IMR-90 (cell line): ENCODE measurements at regions not wholly inside any gene's neighbourhood (a gene's known extent, or its start where the extent isn't known, plus 50 kb on each side); places are given as distances from the start of the nearest gene placed in this dataset.
"Not testable (repeated sequence)": the region's sequence is repeated elsewhere in the genome, so short reads cannot be mapped to it uniquely, and the experiment has no call there.

ENCODE experiments used
- ATAC-seq: fragments of 200-7000 bp; cut with Tn5 transposase; 2 replicates; pipeline ENCODE4 v1.9.1; 2020; ENCODE audit warnings: low read depth, mild to moderate bottlenecking, moderate library complexity
- BruUV-seq: library from RNA; stranded (reverse); fragments of 400-500 nt; replicated peaks from 2 replicates; lab custom pipeline; 2021; lab: Mats Ljungman, UMichigan
- CTCF ChIA-PET: fragments of 300-600 bp; formaldehyde crosslinking; extraction: SDS; loops from one replicate; lab custom pipeline; 2021; ENCODE audit warnings: antibody characterized with exemption; lab: Yijun Ruan, JAX
- POLR2A ChIA-PET: fragments of 300-600 bp; sonication (Branson Sonifier 250); formaldehyde crosslinking; loops from one replicate; lab custom pipeline; 2022; ENCODE audit warnings: antibody characterized with exemption; ENCODE audit not compliant: unreplicated experiment; lab: Charles Lee
- DNase-seq: peaks from one replicate; pipeline ENCODE4 v3.0.0; 2013
- H2AFZ ChIP-seq: replicated peaks from 2 replicates; pipeline ENCODE3; 2013; ENCODE audit warnings: low read length, mild to moderate bottlenecking; ENCODE audit not compliant: poor library complexity
- H2AK5ac ChIP-seq: 2 replicates; pipeline ENCODE4 v1.6.1; 2013; ENCODE audit warnings: low read depth, low read length, inconsistent platforms
- H2AK9ac ChIP-seq: replicated peaks from 2 replicates; pipeline ENCODE3; 2013; ENCODE audit warnings: mild to moderate bottlenecking, low read depth, low read length, moderate library complexity; ENCODE audit not compliant: poor library complexity
- H2BK120ac ChIP-seq: 2 replicates; pipeline ENCODE4 v1.6.1; 2013; ENCODE audit warnings: low read depth, low read length, inconsistent platforms
- H2BK15ac ChIP-seq: 3 replicates; pipeline ENCODE4 v1.6.1; 2013; ENCODE audit warnings: low read depth, low read length, inconsistent platforms
- H2BK20ac ChIP-seq: 2 replicates; pipeline ENCODE4 v1.6.1; 2013; ENCODE audit warnings: low read depth, mild to moderate bottlenecking, inconsistent platforms, low read length, moderate library complexity
- H2BK5ac ChIP-seq: 2 replicates; pipeline ENCODE4 v1.6.1; 2013; ENCODE audit warnings: mild to moderate bottlenecking, low read depth, low read length, inconsistent platforms; ENCODE audit not compliant: poor library complexity, severe bottlenecking
- H3K14ac ChIP-seq: replicated peaks from 2 replicates; pipeline ENCODE4 v1.6.1; 2013; ENCODE audit warnings: low read depth, low read length, inconsistent platforms
- H3K18ac ChIP-seq: 2 replicates; pipeline ENCODE4 v1.6.1; 2013; ENCODE audit warnings: low read depth, low read length, control low read depth
- H3K23ac ChIP-seq: 2 replicates; pipeline ENCODE4 v1.6.1; 2013; ENCODE audit warnings: low read depth, low read length, inconsistent platforms
- H3K27ac ChIP-seq: 2 replicates; pipeline ENCODE4 v1.5.1; 2013; ENCODE audit warnings: mild to moderate bottlenecking, control low read depth, low read length; ENCODE audit not compliant: insufficient read depth
- H3K27me3 ChIP-seq: 2 replicates; pipeline ENCODE4 v1.6.1; 2013; ENCODE audit warnings: low read length; ENCODE audit not compliant: control insufficient read depth, insufficient read depth
- H3K36me3 ChIP-seq: 2 replicates; pipeline ENCODE4 v1.6.1; 2013; ENCODE audit warnings: low read length, mixed read lengths; ENCODE audit not compliant: control insufficient read depth, insufficient read depth
- H3K4ac ChIP-seq: 2 replicates; pipeline ENCODE4 v1.6.1; 2013; ENCODE audit warnings: low read depth, low read length, inconsistent platforms
- H3K4me1 ChIP-seq: 2 replicates; pipeline ENCODE4 v1.6.1; 2013; ENCODE audit warnings: low read length, mixed read lengths; ENCODE audit not compliant: control insufficient read depth, insufficient read depth
- H3K4me2 ChIP-seq: 2 replicates; pipeline ENCODE4 v1.6.1; 2013; ENCODE audit warnings: low read depth, mild to moderate bottlenecking, control low read depth, low read length, moderate library complexity
- H3K4me3 ChIP-seq: 2 replicates; pipeline ENCODE4 v1.5.1; 2013; ENCODE audit warnings: low read depth, mild to moderate bottlenecking, control low read depth, low read length, moderate library complexity; ENCODE audit not compliant: insufficient read depth
- H3K56ac ChIP-seq: 2 replicates; pipeline ENCODE4 v1.6.1; 2013; ENCODE audit warnings: low read length, inconsistent platforms; ENCODE audit not compliant: insufficient read depth; ENCODE audit errors: extremely low read depth
- H3K79me1 ChIP-seq, 2 experiments: 2 replicates each; pipeline ENCODE4 v1.6.1; 2013; ENCODE audit warnings: low read length in 2 of 2, inconsistent platforms in 1 of 2, low read depth in 1 of 2
- H3K9ac ChIP-seq: 2 replicates; pipeline ENCODE4 v1.6.1; 2013; ENCODE audit warnings: low read depth, low read length, control low read depth
- H3K9me1 ChIP-seq: 2 replicates; pipeline ENCODE4 v1.6.1; 2013; ENCODE audit warnings: low read length, inconsistent platforms; ENCODE audit not compliant: insufficient read depth
- H3K9me3 ChIP-seq: 2 replicates; pipeline ENCODE4 v1.6.1; 2013; ENCODE audit warnings: low read length; ENCODE audit not compliant: control insufficient read depth, insufficient read depth
- H4K20me1 ChIP-seq: 2 replicates; pipeline ENCODE4 v1.6.1; 2013; ENCODE audit warnings: low read length, inconsistent platforms; ENCODE audit not compliant: insufficient read depth
- H4K5ac ChIP-seq: 2 replicates; pipeline ENCODE4 v1.6.1; 2013; ENCODE audit warnings: mild to moderate bottlenecking, low read depth, low read length, control low read depth
- H4K8ac ChIP-seq, 2 experiments: 2 replicates each; pipeline ENCODE4 v1.6.1; 2013; ENCODE audit warnings: low read depth in 2 of 2, low read length in 2 of 2, control low read depth in 1 of 2, inconsistent platforms in 1 of 2
- H4K91ac ChIP-seq: 2 replicates; pipeline ENCODE4 v1.6.1; 2013; ENCODE audit warnings: low read depth, low read length, inconsistent platforms; ENCODE audit not compliant: insufficient read depth
- CHD1 ChIP-seq: IDR thresholded peaks from 2 replicates; pipeline ENCODE4 v1.6.1; 2012; ENCODE audit warnings: low read depth, low read length, improper control_type of control experiment
- MAFK ChIP-seq: IDR thresholded peaks from 2 replicates; pipeline ENCODE4 v1.6.1; 2012; ENCODE audit warnings: low read depth, low read length, improper control_type of control experiment
- MAZ ChIP-seq: IDR thresholded peaks from 2 replicates; pipeline ENCODE4 v1.6.1; 2012; ENCODE audit warnings: low read depth, mild to moderate bottlenecking, low read length, improper control_type of control experiment, moderate library complexity, borderline replicate concordance
- RCOR1 ChIP-seq: IDR thresholded peaks from 2 replicates; pipeline ENCODE4 v1.6.1; 2012; ENCODE audit warnings: mild to moderate bottlenecking, low read length, improper control_type of control experiment; ENCODE audit not compliant: insufficient replicate concordance
- SMC3 ChIP-seq: fragments of 150-350 bp; IDR thresholded peaks from 2 replicates; pipeline ENCODE4 v1.6.1; 2016; ENCODE audit warnings: low read depth, mild to moderate bottlenecking, antibody characterized with exemption, low read length, moderate library complexity
- WGBS, 2 experiments: methylation state at CpG; one replicate each; pipeline versions ENCODE4 v1.1.5 to v1.1.7; 2013; ENCODE audit warnings: missing lambda C conversion rate in 2 of 2; ENCODE audit not compliant: insufficient read length in 1 of 2; ENCODE audit errors: extremely low coverage in 2 of 2; 5-methylcytosine and 5-hydroxymethylcytosine counted together
- dilution Hi-C: fragments of 300-500 bp; cut with HindIII; formaldehyde crosslinking; loops from one replicate; pipeline ENCODE4 v1.14.3; 2018; ENCODE audit warnings: low sequenced_read_pairs; ENCODE audit not compliant: unreplicated experiment
- in situ Hi-C: fragments of 300-500 bp; cut with MboI; formaldehyde crosslinking; loops from 3 replicates; pipeline ENCODE4 v1.14.3; 2019; ENCODE audit warnings: low sequenced_read_pairs, inconsistent platforms, mixed read lengths
- intact Hi-C: fragments of 100-400 bp; cut with micrococcal nuclease; formaldehyde crosslinking; loops from 2 replicates; pipeline ENCODE4 v1.10.0; 2022
- TF ChIP-seq, protein P1 (sequence below): fragments of 150-350 bp; IDR thresholded peaks from 2 replicates; pipeline ENCODE4 v1.6.1; 2016; ENCODE audit warnings: low read depth, mild to moderate bottlenecking, low read length, moderate library complexity, borderline replicate concordance

DNA sequence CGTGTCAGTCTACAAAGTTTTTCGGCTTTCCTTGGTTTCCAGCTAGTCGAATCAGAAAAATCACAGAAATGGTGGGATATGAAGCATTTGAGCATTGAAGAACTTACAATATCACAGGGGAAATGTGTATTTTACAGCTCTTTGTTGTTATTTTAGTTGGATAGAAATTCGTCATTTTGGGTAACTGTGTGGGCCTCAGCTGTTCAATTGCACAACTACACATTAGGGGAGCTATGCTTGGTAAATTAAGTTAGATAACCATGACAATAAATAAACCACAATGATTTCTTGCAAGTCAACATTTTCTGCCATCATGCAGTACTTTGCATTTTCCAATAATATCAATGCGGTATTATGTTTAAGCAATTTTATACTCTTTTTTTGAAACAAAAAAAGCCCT is 80.4 kb upstream of the ANK3 start:
- POLR2A ChIA-PET, result no interaction called here
- H2AK5ac ChIP-seq, result no peak overlapping the region
- H3K23ac ChIP-seq, result no peak overlapping the region
- no peak overlapping the region for H3K4me2 ChIP-seq
- H2BK15ac ChIP-seq, result no peak overlapping the region
- no peak overlapping the region for H3K56ac ChIP-seq
- no peak overlapping the region for H4K8ac ChIP-seq
- H3K27ac ChIP-seq, result no peak overlapping the region
- H3K4ac ChIP-seq, result no peak overlapping the region
- TF ChIP-seq RCOR1, result no peak
- TF ChIP-seq SMC3, result no peak
- TF ChIP-seq CHD1, result no peak
- TF ChIP-seq MAFK, result no peak
- TF ChIP-seq MAZ, result no peak
- TF ChIP-seq, protein P1, sequence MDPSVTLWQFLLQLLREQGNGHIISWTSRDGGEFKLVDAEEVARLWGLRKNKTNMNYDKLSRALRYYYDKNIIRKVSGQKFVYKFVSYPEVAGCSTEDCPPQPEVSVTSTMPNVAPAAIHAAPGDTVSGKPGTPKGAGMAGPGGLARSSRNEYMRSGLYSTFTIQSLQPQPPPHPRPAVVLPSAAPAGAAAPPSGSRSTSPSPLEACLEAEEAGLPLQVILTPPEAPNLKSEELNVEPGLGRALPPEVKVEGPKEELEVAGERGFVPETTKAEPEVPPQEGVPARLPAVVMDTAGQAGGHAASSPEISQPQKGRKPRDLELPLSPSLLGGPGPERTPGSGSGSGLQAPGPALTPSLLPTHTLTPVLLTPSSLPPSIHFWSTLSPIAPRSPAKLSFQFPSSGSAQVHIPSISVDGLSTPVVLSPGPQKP, result no peak
- in situ Hi-C loops (loop anchor here (25.0 kb wide), 1 partner anchor 292 kb away; no protein-coding TSS in a partner anchor), dilution Hi-C loops (no loop called here), intact Hi-C loops (no loop called here)
- H2AFZ ChIP-seq, result no peak overlapping the region
- no peak overlapping the region for H3K4me3 ChIP-seq
- H2AK9ac ChIP-seq, result no peak overlapping the region
- no CpG with 5 or more reads among the region's 5 CpGs for WGBS, 2 experiments
- H4K91ac ChIP-seq, result no peak overlapping the region
- no peaks in the 10 kb centered on the region for H3K27me3 ChIP-seq
- no peak overlapping the region for H3K9ac ChIP-seq
- H3K14ac ChIP-seq, result no peak overlapping the region
- H3K79me1 ChIP-seq, result no peaks in the 10 kb centered on the region
- H3K18ac ChIP-seq, result no peak overlapping the region
- no peaks in the 10 kb centered on the region for H3K36me3 ChIP-seq
- no peak overlapping the region for H2BK5ac ChIP-seq
- H3K4me1 ChIP-seq, result no peaks in the 10 kb centered on the region
- H3K9me3 ChIP-seq, result no peaks in the 10 kb centered on the region
- no peak overlapping the region for H2BK20ac ChIP-seq
- H3K9me1 ChIP-seq, result no peaks in the 10 kb centered on the region
- no peak for DNase-seq
- no peak overlapping the region for H2BK120ac ChIP-seq
- no peaks in the 10 kb centered on the region for H4K20me1 ChIP-seq
- H4K5ac ChIP-seq, result no peak overlapping the region
- CTCF ChIA-PET, result interaction anchor here (0.7 kb wide), 1 partner anchor 94 kb away, joined by 3 read pairs; no protein-coding TSS in a partner anchor
- no TSS peak for BruUV-seq
- ATAC-seq, result no peak

DNA sequence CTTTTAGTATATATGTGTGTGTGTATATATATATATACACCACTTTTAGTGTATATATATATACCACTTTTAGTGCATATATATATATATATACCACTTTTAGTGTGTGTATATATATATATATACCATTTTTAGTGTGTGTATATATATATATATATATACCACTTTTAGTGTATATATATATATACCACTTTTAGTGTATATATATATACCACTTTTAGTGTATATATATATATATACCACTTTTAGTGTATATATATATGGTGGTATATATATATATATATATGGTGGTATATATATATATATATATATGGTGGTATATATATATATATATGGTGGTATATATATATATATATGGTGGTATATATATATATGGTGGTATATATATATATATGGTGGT is 79.5 kb upstream of the ANK3 start:
- H3K27ac ChIP-seq, H3K9ac ChIP-seq, ATAC-seq, H4K8ac ChIP-seq, H2BK15ac ChIP-seq, H3K9me1 ChIP-seq, H2BK20ac ChIP-seq, H3K79me1 ChIP-seq, H2BK5ac ChIP-seq, H4K5ac ChIP-seq, H3K27me3 ChIP-seq, H3K4me3 ChIP-seq, H3K18ac ChIP-seq, H3K4me1 ChIP-seq, H2BK120ac ChIP-seq, H3K4ac ChIP-seq, H3K9me3 ChIP-seq, H3K56ac ChIP-seq, H3K14ac ChIP-seq, H2AK9ac ChIP-seq, H3K36me3 ChIP-seq, intact Hi-C loops, H2AK5ac ChIP-seq, H3K4me2 ChIP-seq, BruUV-seq, H2AFZ ChIP-seq, H4K20me1 ChIP-seq, H3K23ac ChIP-seq, dilution Hi-C loops, CTCF ChIA-PET, POLR2A ChIA-PET, DNase-seq, H4K91ac ChIP-seq: not testable (repeated sequence)
- in situ Hi-C loops, result loop anchor here (25.0 kb wide), 1 partner anchor 293 kb away; no protein-coding TSS in a partner anchor
